ENCODE measurements at regions not wholly inside any gene's neighbourhood (a gene's known extent, or its start where the extent isn't known, plus 50 kb on each side); places are given as distances from the start of the nearest gene placed in this dataset.

DNA sequence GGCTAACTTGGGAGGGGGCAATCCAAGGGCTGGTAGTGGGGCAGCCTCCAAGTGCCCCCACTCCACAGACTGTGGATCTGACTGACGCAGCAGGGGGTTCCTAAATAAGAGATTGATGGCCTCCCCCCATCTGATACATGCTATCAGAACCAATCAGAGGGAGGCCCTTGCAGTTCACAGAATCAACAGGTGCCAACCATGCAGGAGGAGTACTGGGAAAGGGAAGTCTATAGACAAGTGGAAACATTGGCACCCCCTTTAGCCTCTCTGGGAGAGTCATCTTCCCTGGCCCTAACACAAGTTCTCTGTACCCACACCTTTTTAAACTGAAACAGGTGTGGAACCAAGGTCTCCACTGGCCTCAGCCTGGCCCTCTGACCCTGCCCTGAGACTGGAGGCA, 145.8 kb downstream of the OR2B2 start:
- Histone ChIP-seq H2AFZ (ENCODE audit: low read length) (no peak overlapping the region), H4K20me1 (ENCODE audit: insufficient read depth, low read length) (no peaks in the 10 kb centered on the region), H3K9ac (ENCODE audit: insufficient read depth, low read depth, low read length) (no peak overlapping the region), H3K79me2 (ENCODE audit: insufficient read depth, low read length) (no peaks in the 10 kb centered on the region), H3K27ac (ENCODE audit: extremely low read length, insufficient read depth, low read length) (no peak overlapping the region), H3K4me2 (ENCODE audit: low read depth, low read length) (no peak overlapping the region), H3K36me3 (replicated peaks in 1 of 2; ENCODE audit: control insufficient read depth in 1 of 2, insufficient read depth in 2 of 2, low read length in 2 of 2) (no peaks in the 10 kb centered on the region), H3K4me3 (replicated peaks in 1 of 3; ENCODE audit: insufficient read depth in 1 of 3, low read depth in 2 of 3, low read length in 3 of 3) (no peak overlapping the region), H3K4me1 (ENCODE audit: insufficient read depth, low read length) (no peaks in the 10 kb centered on the region), H3K27me3 (ENCODE audit: control insufficient read depth in 1 of 2, insufficient read depth in 2 of 2, low read length in 2 of 2) (no peaks in the 10 kb centered on the region; a peak in 1 of 5 replicates), H3K9me3 (ENCODE audit: low read length) (no peaks in the 10 kb centered on the region)
- in situ Hi-C loops (cut with HindIII; ENCODE audit: extremely low pct_ligation_motif_present, low pct_unique_long_range_greater_than_20kb) (no loop called here), intact Hi-C loops (cut with micrococcal nuclease; ENCODE audit: unreplicated experiment) (no loop called here)
- DNase-seq (ENCODE audit: low spot score) (no peak), ATAC-seq (no peak), FAIRE-seq (no peak)
- 0% methylated on average over 1 of the region's 1 CpG for WGBS (ENCODE audit: low lambda C conversion rate)
- ChIA-PET CTCF (ENCODE audit: low intra/inter-chr PET ratio, low total read pairs) (no interaction called here), POLR2A (no interaction called here)
- BruUV-seq (replicated peaks) = no TSS peak
- TF ChIP-seq IKZF1 (IDR thresholded peaks at IDR 0.05) = no peak
- no peak for TF ChIP-seq ZBTB1 (CRISPR knock-in tag; IDR thresholded peaks at IDR 0.05; ENCODE audit: borderline replicate concordance)
- no peak for TF ChIP-seq MEIS2 (CRISPR knock-in tag; IDR thresholded peaks at IDR 0.05)
- TF ChIP-seq THAP11 (CRISPR knock-in tag; IDR thresholded peaks at IDR 0.05) = no peak
- TF ChIP-seq HHEX (CRISPR knock-in tag; IDR thresholded peaks at IDR 0.05) = no peak
- TF ChIP-seq, protein P1, sequence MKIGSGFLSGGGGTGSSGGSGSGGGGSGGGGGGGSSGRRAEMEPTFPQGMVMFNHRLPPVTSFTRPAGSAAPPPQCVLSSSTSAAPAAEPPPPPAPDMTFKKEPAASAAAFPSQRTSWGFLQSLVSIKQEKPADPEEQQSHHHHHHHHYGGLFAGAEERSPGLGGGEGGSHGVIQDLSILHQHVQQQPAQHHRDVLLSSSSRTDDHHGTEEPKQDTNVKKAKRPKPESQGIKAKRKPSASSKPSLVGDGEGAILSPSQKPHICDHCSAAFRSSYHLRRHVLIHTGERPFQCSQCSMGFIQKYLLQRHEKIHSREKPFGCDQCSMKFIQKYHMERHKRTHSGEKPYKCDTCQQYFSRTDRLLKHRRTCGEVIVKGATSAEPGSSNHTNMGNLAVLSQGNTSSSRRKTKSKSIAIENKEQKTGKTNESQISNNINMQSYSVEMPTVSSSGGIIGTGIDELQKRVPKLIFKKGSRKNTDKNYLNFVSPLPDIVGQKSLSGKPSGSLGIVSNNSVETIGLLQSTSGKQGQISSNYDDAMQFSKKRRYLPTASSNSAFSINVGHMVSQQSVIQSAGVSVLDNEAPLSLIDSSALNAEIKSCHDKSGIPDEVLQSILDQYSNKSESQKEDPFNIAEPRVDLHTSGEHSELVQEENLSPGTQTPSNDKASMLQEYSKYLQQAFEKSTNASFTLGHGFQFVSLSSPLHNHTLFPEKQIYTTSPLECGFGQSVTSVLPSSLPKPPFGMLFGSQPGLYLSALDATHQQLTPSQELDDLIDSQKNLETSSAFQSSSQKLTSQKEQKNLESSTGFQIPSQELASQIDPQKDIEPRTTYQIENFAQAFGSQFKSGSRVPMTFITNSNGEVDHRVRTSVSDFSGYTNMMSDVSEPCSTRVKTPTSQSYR (CRISPR knock-in tag; IDR thresholded peaks at IDR 0.05; ENCODE audit: borderline replicate concordance) = no peak
- no peak for TF ChIP-seq CC2D1A (CRISPR knock-in tag; IDR thresholded peaks at IDR 0.05)
- TF ChIP-seq, protein P2, sequence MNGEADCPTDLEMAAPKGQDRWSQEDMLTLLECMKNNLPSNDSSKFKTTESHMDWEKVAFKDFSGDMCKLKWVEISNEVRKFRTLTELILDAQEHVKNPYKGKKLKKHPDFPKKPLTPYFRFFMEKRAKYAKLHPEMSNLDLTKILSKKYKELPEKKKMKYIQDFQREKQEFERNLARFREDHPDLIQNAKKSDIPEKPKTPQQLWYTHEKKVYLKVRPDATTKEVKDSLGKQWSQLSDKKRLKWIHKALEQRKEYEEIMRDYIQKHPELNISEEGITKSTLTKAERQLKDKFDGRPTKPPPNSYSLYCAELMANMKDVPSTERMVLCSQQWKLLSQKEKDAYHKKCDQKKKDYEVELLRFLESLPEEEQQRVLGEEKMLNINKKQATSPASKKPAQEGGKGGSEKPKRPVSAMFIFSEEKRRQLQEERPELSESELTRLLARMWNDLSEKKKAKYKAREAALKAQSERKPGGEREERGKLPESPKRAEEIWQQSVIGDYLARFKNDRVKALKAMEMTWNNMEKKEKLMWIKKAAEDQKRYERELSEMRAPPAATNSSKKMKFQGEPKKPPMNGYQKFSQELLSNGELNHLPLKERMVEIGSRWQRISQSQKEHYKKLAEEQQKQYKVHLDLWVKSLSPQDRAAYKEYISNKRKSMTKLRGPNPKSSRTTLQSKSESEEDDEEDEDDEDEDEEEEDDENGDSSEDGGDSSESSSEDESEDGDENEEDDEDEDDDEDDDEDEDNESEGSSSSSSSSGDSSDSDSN (CRISPR knock-in tag; IDR thresholded peaks at IDR 0.05) = no peak
- TF ChIP-seq ZNF557 (CRISPR knock-in tag; IDR thresholded peaks at IDR 0.05) = no peak
- no peak for TF ChIP-seq RAD51 (IDR thresholded peaks at IDR 0.05; ENCODE audit: borderline replicate concordance)
- TF ChIP-seq CHD4 (IDR thresholded peaks at IDR 0.05; ENCODE audit: borderline replicate concordance, low read length) = no peak
- TF ChIP-seq, protein P3, sequence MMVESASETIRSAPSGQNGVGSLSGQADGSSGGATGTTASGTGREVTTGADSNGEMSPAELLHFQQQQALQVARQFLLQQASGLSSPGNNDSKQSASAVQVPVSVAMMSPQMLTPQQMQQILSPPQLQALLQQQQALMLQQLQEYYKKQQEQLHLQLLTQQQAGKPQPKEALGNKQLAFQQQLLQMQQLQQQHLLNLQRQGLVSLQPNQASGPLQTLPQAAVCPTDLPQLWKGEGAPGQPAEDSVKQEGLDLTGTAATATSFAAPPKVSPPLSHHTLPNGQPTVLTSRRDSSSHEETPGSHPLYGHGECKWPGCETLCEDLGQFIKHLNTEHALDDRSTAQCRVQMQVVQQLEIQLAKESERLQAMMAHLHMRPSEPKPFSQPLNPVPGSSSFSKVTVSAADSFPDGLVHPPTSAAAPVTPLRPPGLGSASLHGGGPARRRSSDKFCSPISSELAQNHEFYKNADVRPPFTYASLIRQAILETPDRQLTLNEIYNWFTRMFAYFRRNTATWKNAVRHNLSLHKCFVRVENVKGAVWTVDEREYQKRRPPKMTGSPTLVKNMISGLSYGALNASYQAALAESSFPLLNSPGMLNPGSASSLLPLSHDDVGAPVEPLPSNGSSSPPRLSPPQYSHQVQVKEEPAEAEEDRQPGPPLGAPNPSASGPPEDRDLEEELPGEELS (CRISPR knock-in tag; IDR thresholded peaks at IDR 0.05) = no peak
- no peak for TF ChIP-seq ZNF660 (CRISPR knock-in tag; IDR thresholded peaks at IDR 0.05; ENCODE audit: borderline replicate concordance, low read depth)
- TF ChIP-seq NFKB2 (CRISPR knock-in tag; IDR thresholded peaks at IDR 0.05; ENCODE audit: borderline replicate concordance) = no peak
- no peak for TF ChIP-seq PHB2 (IDR thresholded peaks at IDR 0.05; ENCODE audit: partially characterized antibody)

Measured in HepG2 (cell line).